HepG2 (cell line): ENCODE measurements at regions not wholly inside any gene's neighbourhood (a gene's known extent, or its start where the extent isn't known, plus 50 kb on each side); places are given as distances from the start of the nearest gene placed in this dataset.

Experiments used
- BORCS8-MEF2B ChIP-seq: sonication (generic); formaldehyde crosslinking; IDR thresholded peaks from 2 replicates; pipeline ENCODE4 v1.8.0; 2022; ENCODE audit warnings: mild to moderate bottlenecking, missing genetic modification reagents
- BRCA1 ChIP-seq: sonication (generic); formaldehyde crosslinking; IDR thresholded peaks from 2 replicates; pipeline ENCODE4 v1.4.0; 2020; ENCODE audit warnings: missing genetic modification reagents
- CEBPZ ChIP-seq: IDR thresholded peaks from 2 replicates; pipeline ENCODE4 v1.6.1; 2012; ENCODE audit warnings: low read length, improper control_type of control experiment
- HMGA1 ChIP-seq: sonication (generic); formaldehyde crosslinking; conservative IDR thresholded peaks from 2 replicates; pipeline ENCODE4 v1.4.0; 2020; ENCODE audit warnings: missing genetic modification reagents
- RBAK ChIP-seq: sonication (generic); formaldehyde crosslinking; IDR thresholded peaks from 2 replicates; pipeline ENCODE4 v1.5.1; 2020; ENCODE audit warnings: mild to moderate bottlenecking, missing genetic modification reagents
- SNRNP70 ChIP-seq: fragments of 200-400 bp; formaldehyde crosslinking; IDR thresholded peaks from 2 replicates; pipeline ENCODE4 v1.6.1; 2017; ENCODE audit warnings: mild to moderate bottlenecking, low read depth, low read length, moderate library complexity
- ZBTB40 ChIP-seq, 2 experiments: fragments of 450-650 bp in 1 of 2; sonication (generic) in 1 of 2; formaldehyde crosslinking in 1 of 2; IDR thresholded peaks; 2 replicates each; pipeline versions ENCODE4 v1.6.1 to v1.8.0; 2016 to 2022; ENCODE audit warnings: antibody characterized with exemption in 1 of 2, mild to moderate bottlenecking in 1 of 2, missing genetic modification reagents in 1 of 2
- ZNF292 ChIP-seq: sonication (generic); formaldehyde crosslinking; IDR thresholded peaks from 2 replicates; pipeline ENCODE4 v1.8.1; 2022; ENCODE audit warnings: mild to moderate bottlenecking, low read depth, missing genetic modification reagents, borderline replicate concordance
- ZNF644 ChIP-seq: IDR thresholded peaks from 2 replicates; pipeline ENCODE4 v1.6.1; 2016; ENCODE audit warnings: low read depth
- ZNF674 ChIP-seq: sonication (generic); formaldehyde crosslinking; IDR thresholded peaks from 2 replicates; pipeline ENCODE4 v1.5.0; 2020; ENCODE audit warnings: low read depth, mild to moderate bottlenecking, missing genetic modification reagents
- TF ChIP-seq, protein P1 (sequence below): sonication (generic); formaldehyde crosslinking; IDR thresholded peaks from 2 replicates; pipeline ENCODE4 v1.8.0; 2022; ENCODE audit warnings: low read depth, missing genetic modification reagents
- TF ChIP-seq, protein P2 (sequence below): sonication (generic); formaldehyde crosslinking; IDR thresholded peaks from 2 replicates; pipeline ENCODE4 v1.4.0; 2020; ENCODE audit warnings: mild to moderate bottlenecking, missing genetic modification reagents

- TF ChIP-seq CEBPZ (no peak), RBAK (CRISPR knock-in tag) (no peak), ZNF674 (CRISPR knock-in tag) (no peak), ZBTB40 (IDR thresholded peaks at IDR 0.05) (no peak), ZBTB40 (CRISPR knock-in tag; IDR thresholded peaks at IDR 0.05) (no peak), HMGA1 (CRISPR knock-in tag) (no peak), BORCS8-MEF2B (CRISPR knock-in tag) (no peak), ZNF292 (CRISPR knock-in tag) (no peak), BRCA1 (CRISPR knock-in tag) (no peak), SNRNP70 (no peak), ZNF644 (CRISPR knock-in tag) (peak; percentile 29; the same call in 1 of the 2 replicates)
- TF ChIP-seq, protein P1, sequence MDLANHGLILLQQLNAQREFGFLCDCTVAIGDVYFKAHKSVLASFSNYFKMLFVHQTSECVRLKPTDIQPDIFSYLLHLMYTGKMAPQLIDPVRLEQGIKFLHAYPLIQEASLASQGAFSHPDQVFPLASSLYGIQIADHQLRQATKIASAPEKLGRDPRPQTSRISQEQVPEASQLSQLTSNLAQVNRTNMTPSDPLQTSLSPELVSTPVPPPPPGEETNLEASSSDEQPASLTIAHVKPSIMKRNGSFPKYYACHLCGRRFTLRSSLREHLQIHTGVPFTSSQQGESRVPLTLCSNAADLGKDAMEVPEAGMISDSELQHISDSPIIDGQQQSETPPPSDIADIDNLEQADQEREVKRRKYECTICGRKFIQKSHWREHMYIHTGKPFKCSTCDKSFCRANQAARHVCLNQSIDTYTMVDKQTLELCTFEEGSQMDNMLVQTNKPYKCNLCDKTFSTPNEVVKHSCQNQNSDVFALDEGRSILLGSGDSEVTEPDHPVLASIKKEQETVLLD (CRISPR knock-in tag), result no peak
- TF ChIP-seq, protein P2, sequence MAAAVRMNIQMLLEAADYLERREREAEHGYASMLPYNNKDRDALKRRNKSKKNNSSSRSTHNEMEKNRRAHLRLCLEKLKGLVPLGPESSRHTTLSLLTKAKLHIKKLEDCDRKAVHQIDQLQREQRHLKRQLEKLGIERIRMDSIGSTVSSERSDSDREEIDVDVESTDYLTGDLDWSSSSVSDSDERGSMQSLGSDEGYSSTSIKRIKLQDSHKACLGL (CRISPR knock-in tag), result no peak
These were observed 329.9 kb downstream of the FOXO1 start (continued) for GRCh38 chr13:40336228-40337221.
